Esophagus squamous epithelium (tissue), 5 donors: ENCODE measurements at regions not wholly inside any gene's neighbourhood (a gene's known extent, or its start where the extent isn't known, plus 50 kb on each side); places are given as distances from the start of the nearest gene placed in this dataset.

Experiments used
- DNase-seq: peaks from one replicate; lab custom pipeline; 2025; lab: John Stamatoyannopoulos, UW
- H3K27ac ChIP-seq, 4 donors: fragments of 200-600 bp; sonication (generic); one replicate each; pipeline ENCODE4 v1.5.1; 2016 to 2019; ENCODE audit warnings: mild to moderate bottlenecking in 1 of 4
- H3K27me3 ChIP-seq, 4 donors: fragments of 200-600 bp; sonication (generic); 1 replicate in 3 of 4; 2 replicates in 1 of 4; pipeline versions ENCODE4 v1.5.1 to v1.6.0; 2017 to 2021; ENCODE audit warnings: antibody characterized with exemption in 1 of 4
- H3K36me3 ChIP-seq, 3 donors: fragments of 200-600 bp; sonication (generic); one replicate each; pipeline ENCODE4 v1.5.1; 2016 to 2019
- H3K4me1 ChIP-seq, 3 donors: fragments of 200-600 bp; sonication (generic); one replicate each; pipeline ENCODE4 v1.5.1; 2017 to 2019
- H3K4me3 ChIP-seq, 4 donors: fragments of 200-600 bp; sonication (generic); 1 replicate in 3 of 4; 2 replicates in 1 of 4; pipeline ENCODE4 v1.5.1; 2016 to 2019; ENCODE audit warnings: mild to moderate bottlenecking in 2 of 4, moderate library complexity in 1 of 4
- H3K9me3 ChIP-seq, 3 donors: fragments of 200-600 bp; sonication (generic); one replicate each; pipeline ENCODE4 v1.5.1; 2016 to 2019
- CTCF ChIP-seq, 6 experiments: fragments of 450-650 bp in 4 of 6; fragments of 200-600 bp in 2 of 6; sonication (generic) in 2 of 6; IDR thresholded peaks; one replicate each; pipeline ENCODE4 v1.5.1; 2016 to 2019; ENCODE audit warnings: antibody characterized with exemption in 6 of 6, mild to moderate bottlenecking in 4 of 6, moderate library complexity in 4 of 6
- POLR2A ChIP-seq, 4 donors: fragments of 450-650 bp; IDR thresholded peaks; one replicate each; pipeline ENCODE4 v1.6.1; 2017; ENCODE audit warnings: antibody characterized with exemption in 4 of 4, mild to moderate bottlenecking in 4 of 4, moderate library complexity in 3 of 4
- WGBS, 2 donors: methylation state at CpG; one replicate each; pipeline ENCODE4 v1.1.5; 2018; 5-methylcytosine and 5-hydroxymethylcytosine counted together
- intact Hi-C: fragments of 100-400 bp; cut with DNase I; formaldehyde crosslinking; loops from one replicate; pipeline ENCODE4 v1.15.0; 2022
- donor health status: DM: yes; HTN: yes; CAD: no.

- TF ChIP-seq CTCF (IDR thresholded peaks at IDR 0.05): no peak
- TF ChIP-seq POLR2A (IDR thresholded peaks at IDR 0.05): no peak
- Histone ChIP-seq H3K4me1 (no peaks in the 10 kb centered on the region), H3K27me3 (no peaks in the 10 kb centered on the region), H3K9me3 (no peaks in the 10 kb centered on the region), H3K27ac (no peak overlapping the region), H3K36me3 (no peaks in the 10 kb centered on the region), H3K4me3 (no peak overlapping the region)
- WGBS, 2 donors: 79 to 89% methylated on average over 2 of the region's 2 CpGs
- no peak for DNase-seq
- intact Hi-C loops: no loop called here
These were observed 164.9 kb upstream of the PAPPA start for GRCh38 chr9:115988701-115989100.

- TF ChIP-seq CTCF (IDR thresholded peaks at IDR 0.05) (no peak), POLR2A (IDR thresholded peaks at IDR 0.05) (no peak)
- Histone ChIP-seq H3K36me3 (no peaks in the 10 kb centered on the region), H3K27ac (no peak overlapping the region), H3K4me3 (no peak overlapping the region), H3K9me3 (no peaks in the 10 kb centered on the region), H3K4me1 (no peaks in the 10 kb centered on the region), H3K27me3 (no peaks in the 10 kb centered on the region)
- WGBS, 2 donors: 73 to 81% methylated on average over 4 of the region's 4 CpGs
- DNase-seq: no peak
- intact Hi-C loops: no loop called here
These were observed 163.8 kb upstream of the PAPPA start for GRCh38 chr9:115989831-115990230.

GRCh38 chr9:115992834-115993233 lies 160.8 kb upstream of the PAPPA start:
- Histone ChIP-seq H3K27ac (no peak overlapping the region), H3K4me3 (no peak overlapping the region), H3K9me3 (no peaks in the 10 kb centered on the region), H3K4me1 (no peaks in the 10 kb centered on the region), H3K27me3 (no peaks in the 10 kb centered on the region), H3K36me3 (no peaks in the 10 kb centered on the region)
- WGBS, 2 donors: 76 to 77% methylated on average over 4 of the region's 4 CpGs
- DNase-seq: no peak
- TF ChIP-seq CTCF (IDR thresholded peaks at IDR 0.05): no peak
- TF ChIP-seq POLR2A (IDR thresholded peaks at IDR 0.05): no peak
- intact Hi-C loops: no loop called here

- intact Hi-C loops: no loop called here
- 64% methylated on average over 1 of the region's 1 CpG; no CpG with 5 or more reads in 1 of the 2 donors for WGBS, 2 donors
- H3K9me3 ChIP-seq: no peaks in the 10 kb centered on the region
- H3K4me3 ChIP-seq: no peak overlapping the region
- TF ChIP-seq POLR2A (IDR thresholded peaks at IDR 0.05): no peak
- TF ChIP-seq CTCF (IDR thresholded peaks at IDR 0.05): no peak
- DNase-seq: no peak
- no peaks in the 10 kb centered on the region for H3K27me3 ChIP-seq
- H3K27ac ChIP-seq: no peak overlapping the region
- peaks cover 0 to 10% (median 4%) of the 10 kb centered on the region in 3 donors for H3K4me1 ChIP-seq
- no peaks in the 10 kb centered on the region for H3K36me3 ChIP-seq
These were observed 155.7 kb upstream of the PAPPA start for GRCh38 chr9:115997923-115998322.

GRCh38 chr9:115998666-115999065 lies 154.9 kb upstream of the PAPPA start:
- Histone ChIP-seq H3K4me3 (no peak overlapping the region), H3K27me3 (no peaks in the 10 kb centered on the region), H3K4me1 (peaks cover 0 to 18% (median 4%) of the 10 kb centered on the region in 3 donors), H3K36me3 (no peaks in the 10 kb centered on the region), H3K27ac (no peak overlapping the region), H3K9me3 (no peaks in the 10 kb centered on the region)
- no peak for DNase-seq
- TF ChIP-seq CTCF (IDR thresholded peaks at IDR 0.05): no peak
- TF ChIP-seq POLR2A (IDR thresholded peaks at IDR 0.05): no peak
- intact Hi-C loops: no loop called here
